ENCODE measurements at regions not wholly inside any gene's neighbourhood (a gene's known extent, or its start where the extent isn't known, plus 50 kb on each side); places are given as distances from the start of the nearest gene placed in this dataset.

- WGBS, 2 experiments (ENCODE audit: insufficient coverage in 1 of 2, insufficient read length in 1 of 2): 94 to 95% methylated on average over 29 to 53 of the region's 53 CpGs
- no peak for TF ChIP-seq CTCF (conservative IDR thresholded peaks at IDR 0.05)
- Histone ChIP-seq H3K9ac (ENCODE audit: extremely low read depth, low read length, poor library complexity, severe bottlenecking) (no peak overlapping the region), H3K9me3 (ENCODE audit: control insufficient read depth, low read length) (no peaks in the 10 kb centered on the region), H3K4me1 (ENCODE audit: control insufficient read depth, insufficient read depth, low read length) (peaks cover 3% of the 10 kb centered on the region), H3K36me3 (ENCODE audit: control insufficient read depth, insufficient read depth, low read length) (no peaks in the 10 kb centered on the region), H3K4me3 (ENCODE audit: low read length) (no peak overlapping the region), H3K27ac (ENCODE audit: low read depth, low read length) (no peak overlapping the region), H3K27me3 (ENCODE audit: control insufficient read depth, insufficient read depth, low read length, poor library complexity, severe bottlenecking) (no peaks in the 10 kb centered on the region)
- H3K27me3 Mint-ChIP-seq (ENCODE audit: insufficient read depth): peaks cover 7% of the 10 kb centered on the region
- H3K9me3 Mint-ChIP-seq: peaks cover 14% of the 10 kb centered on the region
- DNase-seq: no peak
- H3K27ac Mint-ChIP-seq: no peak overlapping the region
- H3K4me3 Mint-ChIP-seq: no peak overlapping the region
- peaks cover 9% of the 10 kb centered on the region for H3K4me1 Mint-ChIP-seq
- peaks cover 4% of the 10 kb centered on the region for H3K36me3 Mint-ChIP-seq (ENCODE audit: low read depth)
Measured at GRCh38 chr1:215394084-215394991, 172.8 kb upstream of the KCTD3 start.

DNA sequence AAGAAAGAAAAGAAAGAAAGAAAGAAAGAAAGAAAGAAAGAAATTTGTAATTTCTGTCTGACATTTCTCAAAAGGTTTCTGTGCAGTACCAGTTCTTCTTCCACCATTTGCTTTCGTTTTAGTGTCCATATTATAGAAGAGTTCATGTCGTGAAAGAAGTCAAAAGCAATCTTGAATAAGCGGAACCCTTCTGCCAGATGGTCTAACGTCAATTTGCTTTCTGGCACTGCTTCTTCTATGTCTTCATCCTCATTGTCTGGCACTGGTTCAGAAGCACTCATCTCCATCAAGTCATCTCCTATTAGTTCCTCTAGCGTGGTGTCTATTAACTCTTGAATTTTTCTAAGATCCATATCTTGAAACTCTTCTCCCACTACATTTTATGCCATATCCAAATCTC, 170.0 kb upstream of the KCTD3 start:
- peaks cover 7% of the 10 kb centered on the region for H3K27me3 Mint-ChIP-seq (ENCODE audit: insufficient read depth)
- no peak overlapping the region for H3K27ac Mint-ChIP-seq
- peaks cover 10% of the 10 kb centered on the region for H3K9me3 Mint-ChIP-seq
- Histone ChIP-seq H3K36me3 (ENCODE audit: control insufficient read depth, insufficient read depth, low read length) (no peaks in the 10 kb centered on the region), H3K27ac (ENCODE audit: low read depth, low read length) (no peak overlapping the region), H3K4me1 (ENCODE audit: control insufficient read depth, insufficient read depth, low read length) (peaks cover 3% of the 10 kb centered on the region), H3K9me3 (ENCODE audit: control insufficient read depth, low read length) (no peaks in the 10 kb centered on the region), H3K27me3 (ENCODE audit: control insufficient read depth, insufficient read depth, low read length, poor library complexity, severe bottlenecking) (no peaks in the 10 kb centered on the region), H3K4me3 (ENCODE audit: low read length) (no peak overlapping the region), H3K9ac (ENCODE audit: extremely low read depth, low read length, poor library complexity, severe bottlenecking) (no peak overlapping the region)
- H3K4me1 Mint-ChIP-seq: peaks cover 9% of the 10 kb centered on the region
- no peak overlapping the region for H3K4me3 Mint-ChIP-seq
- no peak for DNase-seq
- 92 to 96% methylated on average over 5 of the region's 5 CpGs for WGBS, 2 experiments (ENCODE audit: insufficient coverage in 1 of 2, insufficient read length in 1 of 2)
- peaks cover 4% of the 10 kb centered on the region for H3K36me3 Mint-ChIP-seq (ENCODE audit: low read depth)
- TF ChIP-seq CTCF (conservative IDR thresholded peaks at IDR 0.05): no peak

- Histone ChIP-seq H3K27ac (ENCODE audit: low read depth, low read length) (no peak overlapping the region), H3K4me1 (ENCODE audit: control insufficient read depth, insufficient read depth, low read length) (peaks cover 3% of the 10 kb centered on the region), H3K9ac (ENCODE audit: extremely low read depth, low read length, poor library complexity, severe bottlenecking) (no peak overlapping the region), H3K36me3 (ENCODE audit: control insufficient read depth, insufficient read depth, low read length) (no peaks in the 10 kb centered on the region), H3K27me3 (ENCODE audit: control insufficient read depth, insufficient read depth, low read length, poor library complexity, severe bottlenecking) (no peaks in the 10 kb centered on the region), H3K4me3 (ENCODE audit: low read length) (no peak overlapping the region), H3K9me3 (ENCODE audit: control insufficient read depth, low read length) (no peaks in the 10 kb centered on the region)
- peaks cover 9% of the 10 kb centered on the region for H3K4me1 Mint-ChIP-seq
- DNase-seq: no peak
- no peak for TF ChIP-seq CTCF (conservative IDR thresholded peaks at IDR 0.05)
- peaks cover 4% of the 10 kb centered on the region for H3K36me3 Mint-ChIP-seq (ENCODE audit: low read depth)
- no peak overlapping the region for H3K4me3 Mint-ChIP-seq
- H3K27ac Mint-ChIP-seq: no peak overlapping the region
- peaks cover 7% of the 10 kb centered on the region for H3K27me3 Mint-ChIP-seq (ENCODE audit: insufficient read depth)
- 88% methylated on average over 4 of the region's 4 CpGs for WGBS, 2 experiments (ENCODE audit: insufficient coverage in 1 of 2, insufficient read length in 1 of 2)
- H3K9me3 Mint-ChIP-seq: peaks cover 10% of the 10 kb centered on the region
Measured at GRCh38 chr1:215397843-215398242, 169.3 kb upstream of the KCTD3 start.

Measured in endodermal cell (in vitro differentiated cells).